Liver (tissue), 8 donors: ENCODE measurements at regions not wholly inside any gene's neighbourhood (a gene's known extent, or its start where the extent isn't known, plus 50 kb on each side); places are given as distances from the start of the nearest gene placed in this dataset.

Experiments used
- DNase-seq: peaks from one replicate; pipeline ENCODE4 v3.0.0-alpha.2; 2017; ENCODE audit warnings: low spot score
- H3K27ac ChIP-seq, 2 donors: one replicate each; pipeline ENCODE4 v1.7.0; 2013; ENCODE audit warnings: inconsistent platforms in 2 of 2, low read length in 2 of 2, control low read depth in 1 of 2, low read depth in 1 of 2, mild to moderate bottlenecking in 1 of 2
- H3K27me3 ChIP-seq, 4 donors: one replicate each; pipeline versions ENCODE4 v1.6.1 to v1.7.0; 2013; ENCODE audit warnings: low read length in 3 of 4, inconsistent platforms in 1 of 4, mild to moderate bottlenecking in 1 of 4, moderate library complexity in 1 of 4; ENCODE audit not compliant: control insufficient read depth in 4 of 4, insufficient read depth in 4 of 4
- H3K36me3 ChIP-seq, 4 donors: one replicate each; pipeline versions ENCODE4 v1.6.1 to v1.7.0; 2013; ENCODE audit warnings: low read length in 3 of 4, mild to moderate bottlenecking in 3 of 4, low read depth in 1 of 4, moderate library complexity in 1 of 4; ENCODE audit not compliant: control insufficient read depth in 4 of 4, insufficient read depth in 3 of 4
- H3K4me1 ChIP-seq, 4 donors: one replicate each; pipeline versions ENCODE4 v1.6.1 to v1.7.0; 2013; ENCODE audit warnings: low read length in 3 of 4, mild to moderate bottlenecking in 3 of 4, moderate library complexity in 1 of 4; ENCODE audit not compliant: control insufficient read depth in 4 of 4, insufficient read depth in 4 of 4
- H3K4me3 ChIP-seq, 3 donors: one replicate each; pipeline versions ENCODE4 v1.6.1 to v1.7.0; 2013; ENCODE audit warnings: low read length in 3 of 3, control low read depth in 1 of 3, low read depth in 1 of 3, mild to moderate bottlenecking in 1 of 3
- H3K9ac ChIP-seq, 2 donors: one replicate each; pipeline ENCODE4 v1.7.0; 2013; ENCODE audit warnings: low read length in 2 of 2, mild to moderate bottlenecking in 2 of 2, moderate library complexity in 2 of 2, control low read depth in 1 of 2, low read depth in 1 of 2
- H3K9me3 ChIP-seq, 4 donors: one replicate each; pipeline versions ENCODE4 v1.6.1 to v1.7.0; 2013; ENCODE audit warnings: low read length in 3 of 4; ENCODE audit not compliant: control insufficient read depth in 4 of 4
- ATF3 ChIP-seq: IDR thresholded peaks from 2 replicates; pipeline ENCODE4 v1.6.1; 2016; ENCODE audit warnings: antibody characterized with exemption
- CTCF ChIP-seq: fragments of 150-350 bp; IDR thresholded peaks from 2 replicates; pipeline ENCODE4 v1.5.1; 2017; ENCODE audit warnings: improper control_type of control experiment, low read depth, low read length; ENCODE audit not compliant: missing input control
- EGR1 ChIP-seq, 2 donors: IDR thresholded peaks; 2 replicates each; pipeline ENCODE4 v1.6.1; 2016 to 2018; ENCODE audit warnings: antibody characterized with exemption in 2 of 2, low read depth in 2 of 2
- FOXA1 ChIP-seq: IDR thresholded peaks from 2 replicates; pipeline ENCODE4 v1.6.1; 2016; ENCODE audit warnings: antibody characterized with exemption
- FOXA2 ChIP-seq: IDR thresholded peaks from 2 replicates; pipeline ENCODE4 v1.6.1; 2016; ENCODE audit warnings: antibody characterized with exemption
- GABPA ChIP-seq, 2 donors: IDR thresholded peaks in 1 of 2; conservative IDR thresholded peaks in 1 of 2; 2 replicates each; pipeline ENCODE4 v1.6.1; 2016; ENCODE audit warnings: antibody characterized with exemption in 2 of 2, mild to moderate bottlenecking in 1 of 2, moderate library complexity in 1 of 2
- HNF4A ChIP-seq, 2 donors: conservative IDR thresholded peaks; 2 replicates each; pipeline ENCODE4 v1.6.1; 2016; ENCODE audit warnings: antibody characterized with exemption in 2 of 2, mild to moderate bottlenecking in 2 of 2
- HNF4G ChIP-seq: IDR thresholded peaks from 2 replicates; pipeline ENCODE4 v1.6.1; 2016; ENCODE audit warnings: antibody characterized with exemption
- JUND ChIP-seq, 2 donors: IDR thresholded peaks; 2 replicates each; pipeline ENCODE4 v1.6.1; 2016; ENCODE audit warnings: antibody characterized with exemption in 2 of 2
- NR2F2 ChIP-seq: IDR thresholded peaks from 2 replicates; pipeline ENCODE4 v1.6.1; 2016; ENCODE audit warnings: antibody characterized with exemption
- RAD21 ChIP-seq, 2 donors: IDR thresholded peaks; 2 replicates each; pipeline ENCODE4 v1.6.1; 2016; ENCODE audit warnings: antibody characterized with exemption in 2 of 2, mild to moderate bottlenecking in 2 of 2
- REST ChIP-seq: IDR thresholded peaks from 2 replicates; pipeline ENCODE4 v1.6.1; 2016; ENCODE audit warnings: antibody characterized with exemption, mild to moderate bottlenecking
- RXRA ChIP-seq, 2 donors: IDR thresholded peaks; 2 replicates each; pipeline ENCODE4 v1.6.1; 2017 to 2018; ENCODE audit warnings: antibody characterized with exemption in 2 of 2, mild to moderate bottlenecking in 1 of 2
- SP1 ChIP-seq: IDR thresholded peaks from 2 replicates; pipeline ENCODE4 v1.6.1; 2018; ENCODE audit warnings: antibody characterized with exemption, mild to moderate bottlenecking
- TAF1 ChIP-seq: conservative IDR thresholded peaks from 2 replicates; pipeline ENCODE4 v1.6.1; 2016; ENCODE audit warnings: antibody characterized with exemption, mild to moderate bottlenecking
- YY1 ChIP-seq: IDR thresholded peaks from 2 replicates; pipeline ENCODE4 v1.6.1; 2016; ENCODE audit warnings: antibody characterized with exemption, mild to moderate bottlenecking
- ZBTB33 ChIP-seq: IDR thresholded peaks from 2 replicates; pipeline ENCODE4 v1.6.1; 2016; ENCODE audit warnings: antibody characterized with exemption
- WGBS: extraction: QIAGEN DNeasy Blood & Tissue Kit; methylation state at CpG from one replicate; pipeline ENCODE4 v1.1.7; 2013; 5-methylcytosine and 5-hydroxymethylcytosine counted together
- TF ChIP-seq, protein P1 (sequence below): IDR thresholded peaks from 2 replicates; pipeline ENCODE4 v1.6.1; 2016; ENCODE audit warnings: antibody characterized with exemption
- donor health status: healthy.
- donor health status: healthy.
- donor health status: healthy.
- donor health status: healthy.
- donor health status: healthy.

DNA sequence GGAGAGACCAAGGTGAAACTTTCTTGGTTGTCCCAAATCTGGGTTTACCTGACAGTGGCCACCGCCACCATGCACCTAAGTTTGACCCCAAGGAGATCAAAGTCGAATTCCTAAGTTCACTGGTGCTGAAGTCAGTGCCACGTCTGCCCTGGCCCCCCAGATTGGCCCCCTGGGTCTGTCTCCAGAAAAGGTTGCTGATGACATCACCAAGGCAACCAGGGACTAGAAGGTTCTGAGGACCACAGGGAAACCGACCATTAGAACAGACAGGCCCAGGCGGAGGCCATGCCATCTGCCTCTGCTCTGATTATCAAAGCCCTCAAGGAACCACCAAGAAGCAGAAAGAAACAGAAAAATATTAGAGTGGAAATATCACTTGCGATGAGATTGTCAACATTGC is 91.2 kb downstream of the DLL1 start:
- Histone ChIP-seq H3K4me3 (no peak overlapping the region), H3K36me3 (no peaks in the 10 kb centered on the region), H3K27ac (no peak overlapping the region), H3K4me1 (no peaks in the 10 kb centered on the region), H3K9me3 (peaks cover 0 to 2% (median 0%) of the 10 kb centered on the region in 4 donors), H3K9ac (no peak overlapping the region), H3K27me3 (no peaks in the 10 kb centered on the region)
- no peak for DNase-seq
- TF ChIP-seq RAD21 (IDR thresholded peaks at IDR 0.05) = no peak
- no peak for TF ChIP-seq FOXA1
- no peak for TF ChIP-seq FOXA2
- no peak for TF ChIP-seq GABPA (IDR thresholded peaks at IDR 0.05 in 1 of 2, conservative IDR thresholded peaks at IDR 0.05 in 1 of 2)
- TF ChIP-seq REST = no peak
- no peak for TF ChIP-seq ZBTB33
- no peak for TF ChIP-seq CTCF
- TF ChIP-seq SP1 = no peak
- no peak for TF ChIP-seq JUND (IDR thresholded peaks at IDR 0.05)
- TF ChIP-seq EGR1 (IDR thresholded peaks at IDR 0.05; ENCODE audit: low read depth in 2 of 2) = no peak
- TF ChIP-seq HNF4G = no peak
- TF ChIP-seq HNF4A (conservative IDR thresholded peaks at IDR 0.05) = no peak
- TF ChIP-seq TAF1 = no peak
- TF ChIP-seq, protein P1, sequence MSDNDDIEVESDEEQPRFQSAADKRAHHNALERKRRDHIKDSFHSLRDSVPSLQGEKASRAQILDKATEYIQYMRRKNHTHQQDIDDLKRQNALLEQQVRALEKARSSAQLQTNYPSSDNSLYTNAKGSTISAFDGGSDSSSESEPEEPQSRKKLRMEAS = no peak
- no peak for TF ChIP-seq ATF3
- no peak for TF ChIP-seq NR2F2
- no peak for TF ChIP-seq YY1
- TF ChIP-seq RXRA (IDR thresholded peaks at IDR 0.05) = no peak
- 82% methylated on average over 6 of the region's 6 CpGs for WGBS
